AG09319 (cell line): ENCODE measurements at regions not wholly inside any gene's neighbourhood (a gene's known extent, or its start where the extent isn't known, plus 50 kb on each side); places are given as distances from the start of the nearest gene placed in this dataset.
"Not testable (repeated sequence)": the region's sequence is repeated elsewhere in the genome, so short reads cannot be mapped to it uniquely, and the experiment has no call there.

Experiments used
- DNase-seq: peaks from one replicate; pipeline ENCODE4 v3.0.0-alpha.2; 2010; ENCODE audit warnings: low read depth; ENCODE audit errors: extremely low read depth
- CTCF ChIP-seq: IDR thresholded peaks from 2 replicates; pipeline ENCODE4 v1.5.1; 2011; ENCODE audit warnings: low read depth, mild to moderate bottlenecking, inconsistent platforms, low read length, moderate library complexity

- DNase-seq: no peak
- no peak for TF ChIP-seq CTCF
Measured at GRCh38 chr2:109689182-109689930, 75.2 kb downstream of the SOWAHC start.

GRCh38 chr2:109689973-109690372 is 75.8 kb downstream of the SOWAHC start:
- DNase-seq: no peak
- TF ChIP-seq CTCF: no peak

GRCh38 chr2:109690457-109690821 is 76.3 kb downstream of the SOWAHC start:
- TF ChIP-seq CTCF: no peak
- DNase-seq: no peak

- no peak for TF ChIP-seq CTCF
- no peak for DNase-seq
Measured at GRCh38 chr2:109690822-109691541, 76.8 kb downstream of the SOWAHC start.

- no peak for DNase-seq
Measured at GRCh38 chr2:109692013-109692743, 78.0 kb downstream of the SOWAHC start.

GRCh38 chr2:109692831-109693230 is 78.7 kb downstream of the SOWAHC start:
- DNase-seq: not testable (repeated sequence)

More at GRCh38 chr2:109692013-109692743, 78.0 kb downstream of the SOWAHC start:
- TF ChIP-seq CTCF: no peak

- DNase-seq: not testable (repeated sequence)
Measured at GRCh38 chr2:109693292-109693691, 79.1 kb downstream of the SOWAHC start.

- TF ChIP-seq CTCF: no peak
- no peak for DNase-seq
Measured at GRCh38 chr2:109694190-109694589, 80.0 kb downstream of the SOWAHC start.
